Neural cell (in vitro differentiated cells): ENCODE measurements at regions not wholly inside any gene's neighbourhood (a gene's known extent, or its start where the extent isn't known, plus 50 kb on each side); places are given as distances from the start of the nearest gene placed in this dataset.

ENCODE experiments used
- EP300 ChIP-seq: fragments of 450-650 bp; conservative IDR thresholded peaks from 2 replicates; pipeline ENCODE4 v1.6.1; 2014; ENCODE audit warnings: antibody characterized with exemption, mild to moderate bottlenecking, moderate library complexity; ENCODE audit not compliant: poor library complexity, severe bottlenecking
- TF ChIP-seq, protein P1 (sequence below): fragments of 450-650 bp; IDR thresholded peaks from 2 replicates; pipeline ENCODE4 v1.5.1; 2014; ENCODE audit warnings: antibody characterized with exemption, mild to moderate bottlenecking, moderate library complexity; ENCODE audit not compliant: poor library complexity, severe bottlenecking

DNA sequence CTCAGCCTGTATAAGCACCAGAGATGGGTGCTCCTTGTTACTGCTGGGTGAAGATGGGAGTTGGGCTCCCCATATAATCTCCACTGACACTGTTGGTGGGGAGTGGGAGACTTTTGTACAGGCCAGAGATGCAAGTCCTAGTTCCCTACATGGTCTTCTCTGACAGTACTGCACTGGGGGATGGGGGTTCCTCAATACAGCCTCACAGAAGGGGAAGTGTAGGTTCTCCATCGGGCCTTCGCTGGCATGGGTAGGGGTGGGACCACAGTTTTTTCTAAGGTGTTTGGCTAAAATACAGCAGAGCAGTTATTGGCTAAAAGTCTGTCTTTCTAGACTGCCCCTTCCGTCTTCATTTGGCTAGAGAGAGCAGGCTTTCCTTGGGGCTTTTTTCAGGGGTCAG, 167.2 kb upstream of the SERP2 start:
- TF ChIP-seq, protein P1, sequence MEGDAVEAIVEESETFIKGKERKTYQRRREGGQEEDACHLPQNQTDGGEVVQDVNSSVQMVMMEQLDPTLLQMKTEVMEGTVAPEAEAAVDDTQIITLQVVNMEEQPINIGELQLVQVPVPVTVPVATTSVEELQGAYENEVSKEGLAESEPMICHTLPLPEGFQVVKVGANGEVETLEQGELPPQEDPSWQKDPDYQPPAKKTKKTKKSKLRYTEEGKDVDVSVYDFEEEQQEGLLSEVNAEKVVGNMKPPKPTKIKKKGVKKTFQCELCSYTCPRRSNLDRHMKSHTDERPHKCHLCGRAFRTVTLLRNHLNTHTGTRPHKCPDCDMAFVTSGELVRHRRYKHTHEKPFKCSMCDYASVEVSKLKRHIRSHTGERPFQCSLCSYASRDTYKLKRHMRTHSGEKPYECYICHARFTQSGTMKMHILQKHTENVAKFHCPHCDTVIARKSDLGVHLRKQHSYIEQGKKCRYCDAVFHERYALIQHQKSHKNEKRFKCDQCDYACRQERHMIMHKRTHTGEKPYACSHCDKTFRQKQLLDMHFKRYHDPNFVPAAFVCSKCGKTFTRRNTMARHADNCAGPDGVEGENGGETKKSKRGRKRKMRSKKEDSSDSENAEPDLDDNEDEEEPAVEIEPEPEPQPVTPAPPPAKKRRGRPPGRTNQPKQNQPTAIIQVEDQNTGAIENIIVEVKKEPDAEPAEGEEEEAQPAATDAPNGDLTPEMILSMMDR: no peak
- TF ChIP-seq EP300: no peak
